ENCODE measurements at regions not wholly inside any gene's neighbourhood (a gene's known extent, or its start where the extent isn't known, plus 50 kb on each side); places are given as distances from the start of the nearest gene placed in this dataset.

DNA sequence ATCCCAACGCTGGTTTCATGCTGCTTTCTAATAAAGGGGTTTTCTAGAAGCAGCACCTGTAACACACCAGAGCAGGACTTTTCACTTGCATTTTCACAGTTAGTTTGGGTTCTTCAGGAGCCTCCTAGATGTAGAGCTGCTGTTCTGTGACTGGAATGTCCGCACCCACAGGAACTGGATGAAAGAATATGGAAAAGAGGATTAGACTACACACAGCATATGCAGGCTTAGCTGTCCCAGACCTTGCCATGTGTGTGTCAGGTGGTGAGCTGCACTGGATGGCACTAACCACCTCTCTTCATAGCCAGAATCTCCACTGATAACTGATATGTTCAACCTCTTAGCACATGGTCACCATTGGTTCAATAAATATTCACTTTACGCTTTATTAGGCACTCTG, 112.1 kb upstream of the POU3F3 start:
- DNase-seq (ENCODE audit: low read depth): no peak
- H3K4me3 ChIP-seq (ENCODE audit: control insufficient read depth, low read depth, low read length): no peak overlapping the region
- TF ChIP-seq, protein P1, sequence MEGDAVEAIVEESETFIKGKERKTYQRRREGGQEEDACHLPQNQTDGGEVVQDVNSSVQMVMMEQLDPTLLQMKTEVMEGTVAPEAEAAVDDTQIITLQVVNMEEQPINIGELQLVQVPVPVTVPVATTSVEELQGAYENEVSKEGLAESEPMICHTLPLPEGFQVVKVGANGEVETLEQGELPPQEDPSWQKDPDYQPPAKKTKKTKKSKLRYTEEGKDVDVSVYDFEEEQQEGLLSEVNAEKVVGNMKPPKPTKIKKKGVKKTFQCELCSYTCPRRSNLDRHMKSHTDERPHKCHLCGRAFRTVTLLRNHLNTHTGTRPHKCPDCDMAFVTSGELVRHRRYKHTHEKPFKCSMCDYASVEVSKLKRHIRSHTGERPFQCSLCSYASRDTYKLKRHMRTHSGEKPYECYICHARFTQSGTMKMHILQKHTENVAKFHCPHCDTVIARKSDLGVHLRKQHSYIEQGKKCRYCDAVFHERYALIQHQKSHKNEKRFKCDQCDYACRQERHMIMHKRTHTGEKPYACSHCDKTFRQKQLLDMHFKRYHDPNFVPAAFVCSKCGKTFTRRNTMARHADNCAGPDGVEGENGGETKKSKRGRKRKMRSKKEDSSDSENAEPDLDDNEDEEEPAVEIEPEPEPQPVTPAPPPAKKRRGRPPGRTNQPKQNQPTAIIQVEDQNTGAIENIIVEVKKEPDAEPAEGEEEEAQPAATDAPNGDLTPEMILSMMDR (conservative IDR thresholded peaks at IDR 0.05; ENCODE audit: control insufficient read depth, insufficient read depth, low read depth, low read length): no peak

DNA sequence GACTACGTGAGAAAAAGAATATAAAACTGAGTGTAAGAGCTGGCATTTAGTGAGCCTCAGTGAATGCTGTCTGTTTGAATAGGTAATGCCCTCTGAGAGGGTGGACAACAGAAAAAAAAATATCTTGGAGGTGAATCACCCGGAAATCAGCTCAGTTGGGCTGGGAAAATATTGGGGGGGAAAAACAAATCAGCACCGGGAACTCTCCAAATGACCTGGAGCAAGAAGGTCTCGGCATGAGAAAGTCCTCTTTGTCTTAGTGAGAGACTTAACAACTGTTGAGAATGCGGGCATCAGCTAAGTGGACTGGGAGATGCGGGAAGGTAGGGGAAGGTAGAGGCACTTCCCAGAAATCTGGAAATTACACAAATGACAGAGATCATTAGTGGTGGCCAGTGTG, 109.4 kb upstream of the POU3F3 start:
- H3K4me3 ChIP-seq (ENCODE audit: control insufficient read depth, low read depth, low read length): no peak overlapping the region
- no peak for DNase-seq (ENCODE audit: low read depth)
- TF ChIP-seq, protein P1 (conservative IDR thresholded peaks at IDR 0.05; ENCODE audit: control insufficient read depth, insufficient read depth, low read depth, low read length): no peak

DNA sequence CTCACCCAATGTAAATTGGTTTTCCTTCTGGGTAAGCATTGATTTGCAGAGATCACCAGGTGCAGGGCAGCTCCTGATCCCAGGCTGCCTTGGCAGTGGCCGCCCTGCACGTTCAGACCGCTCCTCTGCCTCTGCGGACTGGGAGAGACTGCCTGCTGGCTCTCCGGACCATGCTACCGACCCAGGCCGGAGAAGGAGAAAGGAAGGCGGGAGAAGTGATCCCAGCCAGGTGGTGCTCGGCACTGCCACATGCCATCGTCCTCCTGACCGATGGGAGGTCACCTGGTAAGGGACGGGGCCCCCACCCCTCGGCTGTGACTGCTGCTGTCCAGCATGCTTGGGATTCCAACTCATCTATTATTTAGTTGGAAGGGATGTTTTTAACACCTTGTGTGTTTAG, 108.1 kb upstream of the POU3F3 start:
- TF ChIP-seq, protein P1 (conservative IDR thresholded peaks at IDR 0.05; ENCODE audit: control insufficient read depth, insufficient read depth, low read depth, low read length): no peak
- H3K4me3 ChIP-seq (ENCODE audit: control insufficient read depth, low read depth, low read length): no peak overlapping the region
- DNase-seq (ENCODE audit: low read depth): no peak

DNA sequence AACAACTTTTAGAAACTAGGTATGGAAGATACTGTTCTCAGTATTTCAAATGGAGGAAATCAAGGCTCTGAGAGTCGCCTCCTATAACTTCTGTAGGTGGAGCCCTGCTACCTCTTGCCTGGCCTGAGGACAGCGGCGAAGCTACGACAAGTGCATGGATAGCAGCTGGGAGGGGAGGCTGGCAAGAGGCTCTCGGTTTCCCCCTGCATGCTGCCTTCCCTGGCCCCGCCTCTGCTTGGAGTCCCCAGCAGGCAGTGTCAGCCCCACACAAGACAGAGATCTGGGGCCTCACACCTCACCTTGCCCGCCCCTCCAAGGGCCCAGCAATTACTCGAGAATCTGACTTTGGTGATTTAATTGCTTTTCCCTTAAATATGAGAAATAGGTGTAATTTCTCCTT, 107.6 kb upstream of the POU3F3 start:
- no peak overlapping the region for H3K4me3 ChIP-seq (ENCODE audit: control insufficient read depth, low read depth, low read length)
- TF ChIP-seq, protein P1 (conservative IDR thresholded peaks at IDR 0.05; ENCODE audit: control insufficient read depth, insufficient read depth, low read depth, low read length): no peak
- DNase-seq (ENCODE audit: low read depth): no peak

DNA sequence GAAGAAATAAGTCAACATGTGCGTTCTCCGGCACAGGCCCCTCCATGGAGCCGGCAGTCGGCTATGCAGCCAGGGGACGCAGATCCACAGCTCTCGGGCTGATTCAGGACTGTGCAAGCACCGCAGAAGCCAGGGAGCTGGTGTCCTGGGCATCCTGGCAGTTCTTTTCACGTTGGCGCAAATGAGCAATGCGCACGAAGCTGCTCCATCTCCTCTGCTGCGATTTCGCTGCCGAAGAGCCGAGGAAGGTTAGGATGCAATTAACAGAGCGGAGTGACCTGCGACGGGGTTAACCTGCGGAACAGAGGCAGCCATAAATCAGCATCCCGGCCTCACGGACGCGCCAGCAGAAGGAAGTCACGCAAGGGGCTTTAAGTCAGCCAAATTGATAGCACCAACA, 107.1 kb upstream of the POU3F3 start:
- no peak overlapping the region for H3K4me3 ChIP-seq (ENCODE audit: control insufficient read depth, low read depth, low read length)
- TF ChIP-seq, protein P1 (conservative IDR thresholded peaks at IDR 0.05; ENCODE audit: control insufficient read depth, insufficient read depth, low read depth, low read length): no peak
- DNase-seq (ENCODE audit: low read depth): no peak

DNA sequence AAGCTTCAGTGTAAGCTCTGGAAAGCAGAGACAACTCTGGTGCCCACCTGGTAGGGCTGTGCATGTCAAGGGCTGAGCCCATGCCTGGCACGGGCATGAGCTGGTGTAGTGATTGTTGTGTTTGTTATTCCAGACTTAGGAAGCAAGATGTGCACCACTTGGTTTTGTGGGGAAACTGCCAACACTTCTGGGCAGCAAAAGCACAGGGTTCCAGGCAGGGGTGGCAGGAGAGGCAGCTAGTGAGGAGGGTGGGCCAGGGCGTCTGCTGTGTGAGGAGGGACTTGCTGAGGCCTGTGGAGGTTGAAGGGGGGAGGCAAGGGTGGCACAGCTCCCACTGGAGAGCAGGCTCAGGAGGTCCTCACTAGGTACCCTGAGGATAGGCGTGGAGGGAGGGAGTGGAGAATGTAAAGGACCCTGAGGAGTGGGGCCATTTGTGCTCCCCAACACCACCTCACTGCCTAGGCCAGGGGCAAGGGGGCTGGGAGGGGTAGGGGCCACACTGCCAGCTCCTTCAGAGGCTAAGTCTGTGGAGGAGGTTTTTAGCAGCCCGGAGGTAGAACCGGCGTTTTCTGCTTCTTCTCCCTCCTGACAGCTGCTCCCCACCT, 104.0 kb upstream of the POU3F3 start:
- TF ChIP-seq, protein P1 (conservative IDR thresholded peaks at IDR 0.05; ENCODE audit: control insufficient read depth, insufficient read depth, low read depth, low read length): no peak
- H3K4me3 ChIP-seq (ENCODE audit: control insufficient read depth, low read depth, low read length): no peak overlapping the region
- DNase-seq (ENCODE audit: low read depth): no peak

DNA sequence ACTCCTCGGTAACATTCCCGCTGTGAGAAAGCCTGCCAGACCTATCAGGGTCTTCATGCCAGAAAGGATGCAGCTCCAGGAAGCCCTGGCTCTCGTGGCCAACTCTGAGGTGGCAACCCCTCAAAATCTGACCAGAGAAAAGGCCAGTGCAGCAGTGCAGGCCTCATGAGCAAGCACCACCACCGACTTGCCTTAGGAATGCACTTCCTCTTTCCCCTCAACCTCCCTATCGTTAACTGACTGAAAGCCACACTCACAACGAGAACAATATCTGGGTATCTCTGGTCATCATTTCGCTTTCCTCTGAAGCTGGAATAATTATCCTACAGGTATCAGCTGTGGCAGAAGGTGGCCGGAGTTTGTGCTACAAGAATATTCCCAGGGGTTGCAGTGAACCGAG, 101.4 kb upstream of the POU3F3 start:
- H3K4me3 ChIP-seq (ENCODE audit: control insufficient read depth, low read depth, low read length): no peak overlapping the region
- DNase-seq (ENCODE audit: low read depth): no peak
- TF ChIP-seq, protein P1 (conservative IDR thresholded peaks at IDR 0.05; ENCODE audit: control insufficient read depth, insufficient read depth, low read depth, low read length): no peak
